IMR-90 (cell line): ENCODE measurements at regions not wholly inside any gene's neighbourhood (a gene's known extent, or its start where the extent isn't known, plus 50 kb on each side); places are given as distances from the start of the nearest gene placed in this dataset.

Source experiments
- ATAC-seq: fragments of 200-7000 bp; cut with Tn5 transposase; 2 replicates; pipeline ENCODE4 v1.9.1; 2020; ENCODE audit warnings: low read depth, mild to moderate bottlenecking, moderate library complexity
- BruUV-seq: library from RNA; stranded (reverse); fragments of 400-500 nt; replicated peaks from 2 replicates; lab custom pipeline; 2021; lab: Mats Ljungman, UMichigan
- CTCF ChIA-PET: fragments of 300-600 bp; formaldehyde crosslinking; extraction: SDS; loops from one replicate; lab custom pipeline; 2021; ENCODE audit warnings: antibody characterized with exemption; lab: Yijun Ruan, JAX
- POLR2A ChIA-PET: fragments of 300-600 bp; sonication (Branson Sonifier 250); formaldehyde crosslinking; loops from one replicate; lab custom pipeline; 2022; ENCODE audit warnings: antibody characterized with exemption; ENCODE audit not compliant: unreplicated experiment; lab: Charles Lee
- DNase-seq: peaks from one replicate; pipeline ENCODE4 v3.0.0; 2013
- H2AFZ ChIP-seq: replicated peaks from 2 replicates; pipeline ENCODE3; 2013; ENCODE audit warnings: low read length, mild to moderate bottlenecking; ENCODE audit not compliant: poor library complexity
- H2AK5ac ChIP-seq: 2 replicates; pipeline ENCODE4 v1.6.1; 2013; ENCODE audit warnings: low read depth, low read length, inconsistent platforms
- H2AK9ac ChIP-seq: replicated peaks from 2 replicates; pipeline ENCODE3; 2013; ENCODE audit warnings: mild to moderate bottlenecking, low read depth, low read length, moderate library complexity; ENCODE audit not compliant: poor library complexity
- H2BK120ac ChIP-seq: 2 replicates; pipeline ENCODE4 v1.6.1; 2013; ENCODE audit warnings: low read depth, low read length, inconsistent platforms
- H2BK15ac ChIP-seq: 3 replicates; pipeline ENCODE4 v1.6.1; 2013; ENCODE audit warnings: low read depth, low read length, inconsistent platforms
- H2BK20ac ChIP-seq: 2 replicates; pipeline ENCODE4 v1.6.1; 2013; ENCODE audit warnings: low read depth, mild to moderate bottlenecking, inconsistent platforms, low read length, moderate library complexity
- H2BK5ac ChIP-seq: 2 replicates; pipeline ENCODE4 v1.6.1; 2013; ENCODE audit warnings: mild to moderate bottlenecking, low read depth, low read length, inconsistent platforms; ENCODE audit not compliant: poor library complexity, severe bottlenecking
- H3K14ac ChIP-seq: replicated peaks from 2 replicates; pipeline ENCODE4 v1.6.1; 2013; ENCODE audit warnings: low read depth, low read length, inconsistent platforms
- H3K18ac ChIP-seq: 2 replicates; pipeline ENCODE4 v1.6.1; 2013; ENCODE audit warnings: low read depth, low read length, control low read depth
- H3K23ac ChIP-seq: 2 replicates; pipeline ENCODE4 v1.6.1; 2013; ENCODE audit warnings: low read depth, low read length, inconsistent platforms
- H3K27ac ChIP-seq: 2 replicates; pipeline ENCODE4 v1.5.1; 2013; ENCODE audit warnings: mild to moderate bottlenecking, control low read depth, low read length; ENCODE audit not compliant: insufficient read depth
- H3K27me3 ChIP-seq: 2 replicates; pipeline ENCODE4 v1.6.1; 2013; ENCODE audit warnings: low read length; ENCODE audit not compliant: control insufficient read depth, insufficient read depth
- H3K36me3 ChIP-seq: 2 replicates; pipeline ENCODE4 v1.6.1; 2013; ENCODE audit warnings: low read length, mixed read lengths; ENCODE audit not compliant: control insufficient read depth, insufficient read depth
- H3K4ac ChIP-seq: 2 replicates; pipeline ENCODE4 v1.6.1; 2013; ENCODE audit warnings: low read depth, low read length, inconsistent platforms
- H3K4me1 ChIP-seq: 2 replicates; pipeline ENCODE4 v1.6.1; 2013; ENCODE audit warnings: low read length, mixed read lengths; ENCODE audit not compliant: control insufficient read depth, insufficient read depth
- H3K4me2 ChIP-seq: 2 replicates; pipeline ENCODE4 v1.6.1; 2013; ENCODE audit warnings: low read depth, mild to moderate bottlenecking, control low read depth, low read length, moderate library complexity
- H3K4me3 ChIP-seq: 2 replicates; pipeline ENCODE4 v1.5.1; 2013; ENCODE audit warnings: low read depth, mild to moderate bottlenecking, control low read depth, low read length, moderate library complexity; ENCODE audit not compliant: insufficient read depth
- H3K56ac ChIP-seq: 2 replicates; pipeline ENCODE4 v1.6.1; 2013; ENCODE audit warnings: low read length, inconsistent platforms; ENCODE audit not compliant: insufficient read depth; ENCODE audit errors: extremely low read depth
- H3K79me1 ChIP-seq, 2 experiments: 2 replicates each; pipeline ENCODE4 v1.6.1; 2013; ENCODE audit warnings: low read length in 2 of 2, inconsistent platforms in 1 of 2, low read depth in 1 of 2
- H3K9ac ChIP-seq: 2 replicates; pipeline ENCODE4 v1.6.1; 2013; ENCODE audit warnings: low read depth, low read length, control low read depth
- H3K9me1 ChIP-seq: 2 replicates; pipeline ENCODE4 v1.6.1; 2013; ENCODE audit warnings: low read length, inconsistent platforms; ENCODE audit not compliant: insufficient read depth
- H3K9me3 ChIP-seq: 2 replicates; pipeline ENCODE4 v1.6.1; 2013; ENCODE audit warnings: low read length; ENCODE audit not compliant: control insufficient read depth, insufficient read depth
- H4K20me1 ChIP-seq: 2 replicates; pipeline ENCODE4 v1.6.1; 2013; ENCODE audit warnings: low read length, inconsistent platforms; ENCODE audit not compliant: insufficient read depth
- H4K5ac ChIP-seq: 2 replicates; pipeline ENCODE4 v1.6.1; 2013; ENCODE audit warnings: mild to moderate bottlenecking, low read depth, low read length, control low read depth
- H4K8ac ChIP-seq, 2 experiments: 2 replicates each; pipeline ENCODE4 v1.6.1; 2013; ENCODE audit warnings: low read depth in 2 of 2, low read length in 2 of 2, control low read depth in 1 of 2, inconsistent platforms in 1 of 2
- H4K91ac ChIP-seq: 2 replicates; pipeline ENCODE4 v1.6.1; 2013; ENCODE audit warnings: low read depth, low read length, inconsistent platforms; ENCODE audit not compliant: insufficient read depth
- BHLHE40 ChIP-seq: fragments of 150-350 bp; IDR thresholded peaks from 2 replicates; pipeline ENCODE4 v1.6.1; 2016; ENCODE audit warnings: mild to moderate bottlenecking, low read depth, low read length
- CEBPB ChIP-seq: IDR thresholded peaks from 2 replicates; pipeline ENCODE4 v1.6.1; 2012; ENCODE audit warnings: low read depth, low read length, improper control_type of control experiment
- CHD1 ChIP-seq: IDR thresholded peaks from 2 replicates; pipeline ENCODE4 v1.6.1; 2012; ENCODE audit warnings: low read depth, low read length, improper control_type of control experiment
- CTCF ChIP-seq: conservative IDR thresholded peaks from 2 replicates; pipeline ENCODE4 v1.5.1; 2012; ENCODE audit warnings: mild to moderate bottlenecking, low read depth, low read length, improper control_type of control experiment
- ELK1 ChIP-seq: fragments of 150-350 bp; IDR thresholded peaks from 2 replicates; pipeline ENCODE4 v1.6.1; 2016; ENCODE audit warnings: low read depth, mild to moderate bottlenecking, low read length, moderate library complexity, borderline replicate concordance
- FOS ChIP-seq: fragments of 150-350 bp; IDR thresholded peaks from 2 replicates; pipeline ENCODE4 v1.6.1; 2016; ENCODE audit warnings: low read depth, low read length
- MAFK ChIP-seq: IDR thresholded peaks from 2 replicates; pipeline ENCODE4 v1.6.1; 2012; ENCODE audit warnings: low read depth, low read length, improper control_type of control experiment
- MAZ ChIP-seq: IDR thresholded peaks from 2 replicates; pipeline ENCODE4 v1.6.1; 2012; ENCODE audit warnings: low read depth, mild to moderate bottlenecking, low read length, improper control_type of control experiment, moderate library complexity, borderline replicate concordance
- MXI1 ChIP-seq: IDR thresholded peaks from 2 replicates; pipeline ENCODE4 v1.6.1; 2012; ENCODE audit warnings: low read depth, mild to moderate bottlenecking, low read length, moderate library complexity, borderline replicate concordance
- NFE2L2 ChIP-seq: fragments of 150-350 bp; IDR thresholded peaks from 2 replicates; pipeline ENCODE4 v1.6.1; 2016; ENCODE audit warnings: low read depth, mild to moderate bottlenecking, low read length
- POLR2A ChIP-seq: IDR thresholded peaks from 2 replicates; pipeline ENCODE4 v1.6.1; 2012; ENCODE audit warnings: mild to moderate bottlenecking, low read depth, low read length
- RAD21 ChIP-seq: IDR thresholded peaks from 2 replicates; pipeline ENCODE4 v1.6.1; 2012; ENCODE audit warnings: low read length, improper control_type of control experiment
- RCOR1 ChIP-seq: IDR thresholded peaks from 2 replicates; pipeline ENCODE4 v1.6.1; 2012; ENCODE audit warnings: mild to moderate bottlenecking, low read length, improper control_type of control experiment; ENCODE audit not compliant: insufficient replicate concordance
- RFX5 ChIP-seq: IDR thresholded peaks from 2 replicates; pipeline ENCODE4 v1.8.0; 2012; ENCODE audit warnings: low read depth, mild to moderate bottlenecking, low read length, moderate library complexity
- SMC3 ChIP-seq: fragments of 150-350 bp; IDR thresholded peaks from 2 replicates; pipeline ENCODE4 v1.6.1; 2016; ENCODE audit warnings: low read depth, mild to moderate bottlenecking, antibody characterized with exemption, low read length, moderate library complexity
- USF2 ChIP-seq: fragments of 150-350 bp; IDR thresholded peaks from 2 replicates; pipeline ENCODE4 v1.6.1; 2017; ENCODE audit warnings: mild to moderate bottlenecking, antibody characterized with exemption, low read length, low read depth
- dilution Hi-C: fragments of 300-500 bp; cut with HindIII; formaldehyde crosslinking; loops from one replicate; pipeline ENCODE4 v1.14.3; 2018; ENCODE audit warnings: low sequenced_read_pairs; ENCODE audit not compliant: unreplicated experiment
- in situ Hi-C: fragments of 300-500 bp; cut with MboI; formaldehyde crosslinking; loops from 3 replicates; pipeline ENCODE4 v1.14.3; 2019; ENCODE audit warnings: low sequenced_read_pairs, inconsistent platforms, mixed read lengths
- intact Hi-C: fragments of 100-400 bp; cut with micrococcal nuclease; formaldehyde crosslinking; loops from 2 replicates; pipeline ENCODE4 v1.10.0; 2022

DNA sequence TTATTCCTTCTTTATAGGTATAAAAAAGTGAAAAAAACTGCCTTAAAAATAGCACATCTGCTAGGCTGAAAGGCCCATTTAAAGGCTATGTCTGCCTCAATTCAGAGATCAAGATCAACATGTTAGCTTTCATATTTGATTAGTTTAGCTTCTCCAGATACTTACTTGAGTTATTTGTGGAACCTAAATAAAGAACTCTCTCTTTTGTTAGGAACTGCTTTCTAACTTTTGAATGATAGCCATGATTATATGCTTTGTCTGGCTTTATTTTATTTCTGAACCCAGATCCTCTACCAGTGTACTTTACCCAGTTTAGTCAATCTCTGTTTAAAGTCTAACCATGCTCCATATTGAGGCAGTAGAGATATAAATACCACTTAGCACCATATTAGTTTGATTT, 515.5 kb upstream of the SEMA3D start:
- no peak overlapping the region for H2BK120ac ChIP-seq
- H4K20me1 ChIP-seq: no peaks in the 10 kb centered on the region
- no peaks in the 10 kb centered on the region for H3K9me1 ChIP-seq

More for the DNA sequence above, 515.5 kb upstream of the SEMA3D start:
- intact Hi-C loops (no loop called here), in situ Hi-C loops (no loop called here), dilution Hi-C loops (no loop called here)
- no peak overlapping the region for H3K27ac ChIP-seq
- ATAC-seq: no peak
- DNase-seq: no peak
- H3K56ac ChIP-seq: no peak overlapping the region
- no peak overlapping the region for H2AFZ ChIP-seq
- CTCF ChIA-PET: no interaction called here
- no peak overlapping the region for H4K91ac ChIP-seq
- H3K9ac ChIP-seq: no peak overlapping the region
- H4K8ac ChIP-seq: no peak overlapping the region
- TF ChIP-seq MAFK (no peak), BHLHE40 (no peak), RFX5 (no peak), USF2 (no peak), NFE2L2 (no peak), MAZ (no peak), CEBPB (no peak), ELK1 (no peak), RAD21 (no peak), SMC3 (no peak), MXI1 (no peak), POLR2A (no peak), CTCF (no peak), FOS (no peak), CHD1 (no peak), RCOR1 (no peak)
- no peak overlapping the region for H3K4me2 ChIP-seq
- no peak overlapping the region for H3K4me3 ChIP-seq
- H4K5ac ChIP-seq: no peak overlapping the region
- no TSS peak for BruUV-seq
- H3K18ac ChIP-seq: no peak overlapping the region
- no peaks in the 10 kb centered on the region for H3K9me3 ChIP-seq
- H2AK9ac ChIP-seq: no peak overlapping the region
- H2AK5ac ChIP-seq: no peak overlapping the region
- H3K27me3 ChIP-seq: no peaks in the 10 kb centered on the region
- no peaks in the 10 kb centered on the region for H3K4me1 ChIP-seq
- POLR2A ChIA-PET: no interaction called here
- H3K23ac ChIP-seq: no peak overlapping the region
- no peaks in the 10 kb centered on the region for H3K79me1 ChIP-seq
- no peak overlapping the region for H2BK20ac ChIP-seq
- no peak overlapping the region for H3K14ac ChIP-seq
- no peaks in the 10 kb centered on the region for H3K36me3 ChIP-seq
- no peak overlapping the region for H2BK5ac ChIP-seq
- no peak overlapping the region for H2BK15ac ChIP-seq
- no peak overlapping the region for H3K4ac ChIP-seq
